Esophagus squamous epithelium (tissue), 4 donors: ENCODE measurements at regions not wholly inside any gene's neighbourhood (a gene's known extent, or its start where the extent isn't known, plus 50 kb on each side); places are given as distances from the start of the nearest gene placed in this dataset.

Source experiments
- POLR2A ChIP-seq, 4 donors: fragments of 450-650 bp; IDR thresholded peaks; one replicate each; pipeline ENCODE4 v1.6.1; 2017; ENCODE audit warnings: antibody characterized with exemption in 4 of 4, mild to moderate bottlenecking in 4 of 4, moderate library complexity in 3 of 4
- TF ChIP-seq, protein P1 (sequence below), 6 experiments: fragments of 450-650 bp in 4 of 6; fragments of 200-600 bp in 2 of 6; sonication (generic) in 2 of 6; IDR thresholded peaks; one replicate each; pipeline ENCODE4 v1.5.1; 2016 to 2019; ENCODE audit warnings: antibody characterized with exemption in 6 of 6, mild to moderate bottlenecking in 4 of 6, moderate library complexity in 4 of 6

DNA sequence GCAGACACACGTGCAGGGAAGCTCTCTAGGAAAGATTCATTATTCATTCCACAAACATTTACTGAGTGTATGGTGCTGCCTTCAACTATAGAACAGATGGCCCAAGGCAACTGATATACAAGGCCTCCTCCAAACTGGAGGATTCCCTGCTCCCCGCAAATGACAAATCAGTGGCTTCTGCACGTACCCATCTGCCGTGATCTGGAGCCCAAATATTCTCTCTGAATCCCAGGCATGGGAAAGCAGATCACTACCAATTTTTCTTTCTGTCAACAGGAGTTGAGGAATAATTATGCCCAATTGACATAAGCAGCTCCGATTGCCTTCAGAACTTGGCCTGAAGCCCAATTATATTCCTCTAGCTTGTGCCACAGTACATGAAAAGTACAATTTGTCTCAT is 174.2 kb upstream of the CCDC196 start:
- TF ChIP-seq, protein P1, sequence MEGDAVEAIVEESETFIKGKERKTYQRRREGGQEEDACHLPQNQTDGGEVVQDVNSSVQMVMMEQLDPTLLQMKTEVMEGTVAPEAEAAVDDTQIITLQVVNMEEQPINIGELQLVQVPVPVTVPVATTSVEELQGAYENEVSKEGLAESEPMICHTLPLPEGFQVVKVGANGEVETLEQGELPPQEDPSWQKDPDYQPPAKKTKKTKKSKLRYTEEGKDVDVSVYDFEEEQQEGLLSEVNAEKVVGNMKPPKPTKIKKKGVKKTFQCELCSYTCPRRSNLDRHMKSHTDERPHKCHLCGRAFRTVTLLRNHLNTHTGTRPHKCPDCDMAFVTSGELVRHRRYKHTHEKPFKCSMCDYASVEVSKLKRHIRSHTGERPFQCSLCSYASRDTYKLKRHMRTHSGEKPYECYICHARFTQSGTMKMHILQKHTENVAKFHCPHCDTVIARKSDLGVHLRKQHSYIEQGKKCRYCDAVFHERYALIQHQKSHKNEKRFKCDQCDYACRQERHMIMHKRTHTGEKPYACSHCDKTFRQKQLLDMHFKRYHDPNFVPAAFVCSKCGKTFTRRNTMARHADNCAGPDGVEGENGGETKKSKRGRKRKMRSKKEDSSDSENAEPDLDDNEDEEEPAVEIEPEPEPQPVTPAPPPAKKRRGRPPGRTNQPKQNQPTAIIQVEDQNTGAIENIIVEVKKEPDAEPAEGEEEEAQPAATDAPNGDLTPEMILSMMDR (IDR thresholded peaks at IDR 0.05): no peak
- TF ChIP-seq POLR2A (IDR thresholded peaks at IDR 0.05): no peak
